ENCODE measurements at regions not wholly inside any gene's neighbourhood (a gene's known extent, or its start where the extent isn't known, plus 50 kb on each side); places are given as distances from the start of the nearest gene placed in this dataset.

DNA sequence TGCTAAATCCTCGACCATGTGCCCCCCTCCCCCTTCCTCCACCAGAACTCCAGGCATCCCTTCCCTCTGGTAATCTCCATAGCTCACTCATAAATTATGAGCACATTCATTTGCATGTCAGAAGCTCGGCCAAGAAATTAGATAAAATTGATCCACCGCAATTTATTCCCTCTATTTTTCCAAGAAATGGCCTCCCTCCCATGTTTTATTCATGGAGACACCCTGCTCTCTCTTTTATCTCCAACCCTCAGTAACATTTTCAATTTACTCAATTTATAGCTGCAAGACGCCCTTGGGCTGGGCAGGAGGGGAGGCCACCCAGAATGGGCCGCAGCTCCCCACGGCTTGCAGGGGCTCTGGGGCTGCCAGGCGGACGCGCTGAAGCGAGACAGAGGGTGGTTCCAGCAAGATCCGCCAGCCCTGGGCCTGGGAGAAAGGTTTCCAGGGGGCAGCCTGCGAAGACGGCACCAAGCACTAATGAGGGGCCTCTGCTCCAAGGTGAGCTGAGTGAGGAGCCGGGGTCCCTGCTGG is 54.7 kb upstream of the ZNF423 start:
- DNase-seq (ENCODE audit: low read depth): no peak

DNA sequence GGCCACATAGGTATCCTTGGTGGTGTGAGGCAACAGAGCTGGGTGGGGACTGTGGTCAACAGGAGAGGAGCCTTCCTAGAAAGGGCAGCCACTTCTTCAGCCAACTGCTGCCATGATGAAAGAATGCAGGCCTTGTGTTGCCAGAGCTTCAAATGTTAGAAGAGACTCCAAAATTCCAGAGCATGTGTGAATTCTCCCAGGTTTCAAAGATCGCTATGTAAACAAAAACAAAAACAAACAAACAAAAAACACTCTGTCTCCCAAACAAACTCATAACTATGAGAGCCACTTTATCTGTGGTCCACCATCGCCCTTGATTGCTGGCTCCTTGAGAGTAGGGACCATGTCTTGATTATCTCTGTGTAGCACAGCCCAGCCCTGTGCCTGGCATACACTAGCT is 55.5 kb upstream of the ZNF423 start:
- DNase-seq (ENCODE audit: low read depth): no peak

DNA sequence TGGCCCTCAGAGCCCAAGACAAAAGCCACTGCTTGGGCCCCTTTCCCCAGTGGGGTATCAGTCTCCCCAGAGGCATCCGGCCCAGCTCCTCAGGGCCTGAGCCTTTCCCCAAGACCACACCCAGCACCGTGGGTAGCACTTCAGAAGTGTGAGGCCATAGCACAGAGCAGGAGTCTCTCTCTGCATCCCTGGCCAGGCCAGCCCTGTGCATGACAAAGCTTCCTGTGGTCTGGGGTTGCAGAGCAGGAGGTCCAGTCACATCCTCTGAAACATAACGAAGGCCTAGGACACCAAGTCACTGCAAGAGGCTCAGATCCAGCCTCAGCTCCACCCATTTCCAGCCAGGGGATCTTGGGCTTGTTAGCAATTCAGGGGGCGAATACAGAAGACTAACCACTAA is 56.8 kb upstream of the ZNF423 start:
- no peak for DNase-seq (ENCODE audit: low read depth)

DNA sequence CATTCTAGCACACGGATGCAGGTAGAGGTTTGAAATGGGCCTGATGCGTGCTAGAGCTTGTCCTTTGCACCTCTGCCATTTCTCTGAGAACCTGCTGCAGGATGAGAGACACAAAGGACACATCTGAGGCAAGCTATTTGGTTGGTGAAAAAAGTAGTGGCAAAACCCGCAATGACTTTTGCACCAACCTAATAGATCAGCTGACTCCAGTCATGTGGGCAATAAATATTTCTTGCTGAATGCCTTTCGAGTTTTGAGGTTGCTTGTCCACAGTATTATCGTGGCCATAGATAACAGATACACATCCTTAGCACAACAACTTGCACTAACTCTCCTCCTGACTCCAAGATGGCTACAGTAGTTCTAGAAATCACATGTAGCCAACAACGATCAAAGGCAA is 57.8 kb upstream of the ZNF423 start:
- DNase-seq (ENCODE audit: low read depth): no peak

DNA sequence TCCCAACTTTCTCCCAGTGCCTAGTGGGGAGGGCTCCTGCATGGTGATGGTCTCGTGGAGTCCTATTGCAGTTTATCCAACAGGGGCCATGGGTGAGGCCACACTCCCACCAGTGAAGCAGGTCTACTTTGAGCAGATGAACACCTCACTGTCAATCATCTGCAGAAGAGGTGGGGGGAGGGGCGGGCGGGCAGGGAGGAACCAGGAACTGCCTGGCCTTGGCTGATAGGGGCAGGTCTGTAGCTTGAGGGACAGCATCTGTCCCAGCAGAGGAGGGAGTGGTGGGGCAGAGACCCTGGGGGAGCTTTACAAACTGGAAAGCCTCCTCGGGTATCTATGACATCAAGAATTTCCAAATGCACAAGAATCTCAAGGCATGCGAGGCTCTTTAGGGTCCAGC is 58.7 kb upstream of the ZNF423 start:
- no peak for DNase-seq (ENCODE audit: low read depth)

DNA sequence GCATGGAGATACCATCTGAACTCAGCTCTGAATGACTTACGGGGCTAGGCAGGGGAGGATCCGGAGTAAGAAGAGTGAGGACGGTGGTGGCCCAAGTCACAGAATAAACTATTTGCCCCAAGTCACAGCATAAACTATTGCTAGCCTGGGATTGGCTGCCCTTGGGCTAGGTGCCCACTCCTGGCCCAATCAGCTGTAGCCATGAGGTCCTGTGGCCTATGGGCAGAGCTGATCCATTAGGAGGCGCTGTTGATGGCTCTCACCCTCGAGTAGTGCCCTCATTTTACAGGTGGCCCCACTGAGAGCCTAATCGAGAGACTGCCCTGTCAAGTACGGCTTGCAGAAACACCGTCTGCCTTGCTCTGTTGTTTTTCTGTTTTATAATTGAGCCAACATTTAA is 62.3 kb upstream of the ZNF423 start:
- DNase-seq (ENCODE audit: low read depth): no peak

DNA sequence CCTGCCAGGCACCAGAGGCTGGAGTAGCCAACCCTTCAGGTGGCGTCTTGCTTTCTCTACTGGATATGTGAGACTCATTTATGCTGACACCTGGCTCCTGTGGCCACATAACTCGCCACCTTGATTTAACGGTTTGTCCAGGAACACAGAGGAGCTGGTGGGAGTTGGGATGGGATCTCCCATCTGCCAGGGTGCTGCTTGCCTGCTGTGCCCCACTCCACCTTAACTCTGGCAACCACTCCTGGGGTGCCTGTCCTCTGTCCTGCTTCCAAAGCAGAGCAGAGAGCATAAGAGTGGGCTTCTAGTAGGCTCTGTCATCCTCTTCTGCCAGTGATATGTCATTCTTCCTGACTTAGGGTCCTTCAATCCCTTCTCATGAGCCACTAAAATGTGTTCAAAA is 63.4 kb upstream of the ZNF423 start:
- no peak for DNase-seq (ENCODE audit: low read depth)

DNA sequence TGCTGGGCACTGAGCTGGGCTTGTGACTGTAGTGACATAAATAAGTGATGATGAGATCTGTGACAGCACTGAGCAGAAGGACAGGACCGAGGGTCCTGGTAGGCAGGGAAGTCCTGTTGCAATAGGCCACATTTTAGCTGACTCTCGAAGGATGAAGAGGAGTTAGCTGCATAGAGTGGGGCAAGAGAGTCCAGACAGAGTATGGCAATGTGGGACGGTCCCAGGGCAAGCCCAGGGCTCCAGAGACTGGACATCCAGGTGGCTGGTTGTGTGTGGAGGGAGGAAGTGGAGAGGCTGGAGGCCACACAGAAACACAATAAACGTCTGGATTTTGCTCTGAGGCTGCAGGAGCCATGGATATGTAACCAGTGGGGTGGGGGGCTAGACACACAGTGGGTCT is 64.5 kb upstream of the ZNF423 start:
- DNase-seq (ENCODE audit: low read depth): no peak

DNA sequence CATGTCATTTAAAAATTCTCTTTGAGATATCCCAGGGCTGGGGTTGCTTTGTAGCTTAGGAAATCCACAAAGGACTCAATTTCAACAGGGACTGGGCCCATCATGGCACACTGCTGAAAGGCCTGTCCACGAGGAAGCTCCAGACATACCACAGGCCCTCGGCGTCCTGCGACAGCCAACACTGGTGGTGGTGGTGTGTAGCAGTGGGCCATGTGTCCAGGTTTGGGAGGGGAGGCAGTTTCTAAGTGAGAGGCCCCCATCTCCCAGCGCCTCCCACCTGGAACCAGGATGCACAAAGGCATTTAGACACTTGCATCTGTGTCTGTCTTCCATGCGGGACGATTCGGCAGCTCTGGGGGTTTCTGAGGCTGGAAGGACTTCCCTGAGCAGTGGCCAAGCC is 65.2 kb upstream of the ZNF423 start:
- DNase-seq (ENCODE audit: low read depth): no peak

DNA sequence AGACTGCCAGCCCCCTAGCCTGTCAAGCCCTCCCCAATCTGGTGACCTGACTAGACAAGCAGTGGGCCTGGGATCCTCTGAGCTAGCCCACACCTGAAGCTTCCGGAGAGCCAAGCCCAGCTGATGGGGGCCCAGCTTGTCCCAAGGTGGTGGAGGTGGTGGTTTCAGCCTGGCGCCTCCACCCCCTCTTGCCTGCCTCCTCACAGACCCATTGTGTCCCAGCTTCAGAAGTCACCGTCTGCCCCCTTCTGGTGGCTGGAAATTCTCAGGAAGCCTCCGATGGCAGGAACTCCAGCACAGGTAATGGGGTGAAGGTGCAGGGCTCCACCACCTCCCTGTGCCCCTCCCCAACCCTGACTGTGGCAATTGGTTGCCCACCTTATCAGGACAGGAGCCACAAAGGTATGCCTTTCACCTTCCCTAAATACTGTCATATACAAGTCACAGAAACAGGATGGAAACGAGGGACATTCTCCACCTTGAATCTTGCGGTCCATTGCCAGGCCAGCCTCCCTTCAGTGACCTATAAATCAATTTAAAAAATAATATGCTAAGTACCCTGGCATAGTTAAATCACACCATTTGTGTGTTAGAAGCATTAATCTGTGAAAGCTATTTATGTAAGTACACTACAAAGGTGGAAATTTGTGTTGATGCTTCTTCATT is 66.0 kb upstream of the ZNF423 start:
- peak; percentile 42 for DNase-seq (ENCODE audit: low read depth)

DNA sequence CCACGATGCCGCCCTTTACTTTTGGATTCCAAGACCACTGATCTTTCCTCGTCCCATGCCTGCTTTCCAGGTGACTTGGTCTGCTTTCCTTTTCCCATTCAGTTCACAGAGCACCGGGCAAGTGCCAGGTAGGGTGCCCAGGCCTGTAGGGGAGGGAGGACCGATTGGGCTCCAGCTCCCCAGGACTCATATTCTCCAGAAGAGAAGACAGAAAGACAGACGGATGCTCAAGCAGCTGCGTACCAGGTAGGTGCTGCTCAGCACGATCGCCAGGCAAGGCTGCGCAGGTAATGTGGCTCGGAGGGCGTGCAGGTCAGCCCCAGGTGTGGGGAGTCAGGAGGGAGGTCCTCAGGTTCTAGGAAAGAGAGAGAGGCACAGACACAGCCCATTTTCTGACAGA is 67.5 kb upstream of the ZNF423 start:
- DNase-seq (ENCODE audit: low read depth): no peak

DNA sequence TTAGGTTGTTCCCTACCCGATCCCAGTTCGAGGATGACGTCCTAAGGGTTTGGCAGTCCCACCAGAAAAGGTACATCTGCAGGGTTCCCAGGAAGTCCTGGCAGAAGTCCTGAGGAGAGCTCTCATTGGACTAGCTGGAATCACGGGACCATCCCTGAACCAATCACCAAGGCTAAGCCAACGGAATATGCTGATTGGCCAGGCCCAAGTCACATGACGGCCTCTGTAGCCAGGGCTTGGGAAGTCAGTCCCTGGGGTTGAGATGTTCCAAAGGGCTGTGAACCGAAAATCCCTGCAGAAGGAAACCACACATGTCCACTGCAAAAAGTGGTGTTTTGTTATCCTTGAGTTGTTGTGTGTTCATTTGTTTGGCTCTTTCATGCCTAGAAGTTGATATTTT is 68.2 kb upstream of the ZNF423 start:
- peak; percentile 35 for DNase-seq (ENCODE audit: low read depth)

DNA sequence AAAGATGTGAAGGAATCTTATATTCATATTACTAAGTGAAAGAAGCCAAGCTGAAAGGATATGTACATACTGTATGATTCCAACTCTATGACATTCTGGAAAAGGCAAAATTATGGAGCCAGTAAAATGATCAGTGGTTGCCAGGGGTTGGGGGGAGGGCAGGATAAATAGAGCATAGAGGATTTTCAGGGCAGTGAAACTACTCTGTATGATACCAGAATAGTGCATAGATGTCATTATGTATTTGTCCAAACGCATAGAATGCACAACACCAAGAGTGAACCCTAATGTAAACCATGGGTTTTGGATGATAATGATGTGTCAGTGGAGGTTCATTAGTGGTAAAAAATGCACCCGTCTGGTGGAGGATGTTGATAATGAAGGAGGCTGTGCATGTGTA is 71.0 kb upstream of the ZNF423 start:
- DNase-seq (ENCODE audit: low read depth): no peak

DNA sequence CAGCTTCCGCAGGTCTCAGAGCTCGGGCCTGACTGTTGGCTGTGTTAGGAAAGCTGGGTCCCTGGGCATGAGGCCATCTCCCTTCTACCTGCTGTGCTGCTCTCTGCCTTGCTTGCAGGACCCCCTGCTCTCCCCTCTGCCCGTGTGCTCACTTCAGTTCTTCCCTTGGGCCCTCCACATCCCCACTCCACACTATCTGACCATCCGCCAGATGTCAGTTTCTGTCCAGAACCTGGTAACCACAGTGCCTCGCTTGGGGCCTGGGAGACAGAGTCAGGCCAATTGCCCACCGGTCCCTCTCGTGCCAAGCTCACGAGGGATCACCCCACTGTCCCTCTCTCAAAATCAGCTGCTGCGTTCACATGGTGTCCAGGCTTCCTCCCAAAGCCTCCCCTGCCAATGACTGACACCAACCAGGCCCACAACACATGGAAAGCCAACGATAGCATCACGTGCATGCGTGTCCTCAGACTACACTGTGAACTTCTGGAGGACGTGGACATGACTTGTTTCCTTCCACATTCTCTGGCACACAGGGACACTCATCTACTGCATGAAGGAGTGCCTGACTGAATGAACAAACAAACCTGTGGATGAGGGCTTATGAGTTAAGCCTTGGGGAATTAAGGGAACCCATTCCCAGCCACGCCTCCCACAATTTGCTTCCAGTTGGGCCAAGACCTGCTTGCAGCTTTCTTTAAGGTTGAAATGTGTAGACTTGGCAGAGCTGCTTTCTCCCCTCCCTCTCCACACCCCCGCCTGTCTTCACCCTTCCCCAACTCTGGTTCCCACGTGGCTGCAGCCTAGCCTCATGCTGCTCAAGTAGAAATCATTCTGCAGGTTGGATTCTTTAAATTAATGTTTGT is 72.5 kb upstream of the ZNF423 start:
- DNase-seq (ENCODE audit: low read depth): no peak

DNA sequence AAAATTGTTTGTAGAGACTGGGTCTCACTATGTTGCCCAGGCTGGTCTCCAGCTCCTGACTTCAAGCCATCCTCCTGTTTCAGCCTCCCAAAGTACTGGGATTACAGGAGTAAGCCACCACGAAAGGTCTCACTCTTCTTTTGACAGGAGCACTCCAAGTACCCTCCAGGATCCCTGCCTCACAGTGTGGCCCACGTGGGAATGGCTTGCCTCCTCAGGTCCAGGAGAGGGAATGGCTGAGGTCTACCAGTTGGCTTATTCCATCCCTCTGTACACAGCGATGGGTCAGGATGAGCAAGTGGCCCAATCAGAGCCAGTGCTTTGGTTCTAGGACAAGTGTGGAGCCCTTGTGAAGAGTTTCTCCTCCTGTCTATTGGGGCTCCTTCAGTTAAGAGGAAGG is 73.7 kb upstream of the ZNF423 start:
- DNase-seq (ENCODE audit: low read depth): no peak

DNA sequence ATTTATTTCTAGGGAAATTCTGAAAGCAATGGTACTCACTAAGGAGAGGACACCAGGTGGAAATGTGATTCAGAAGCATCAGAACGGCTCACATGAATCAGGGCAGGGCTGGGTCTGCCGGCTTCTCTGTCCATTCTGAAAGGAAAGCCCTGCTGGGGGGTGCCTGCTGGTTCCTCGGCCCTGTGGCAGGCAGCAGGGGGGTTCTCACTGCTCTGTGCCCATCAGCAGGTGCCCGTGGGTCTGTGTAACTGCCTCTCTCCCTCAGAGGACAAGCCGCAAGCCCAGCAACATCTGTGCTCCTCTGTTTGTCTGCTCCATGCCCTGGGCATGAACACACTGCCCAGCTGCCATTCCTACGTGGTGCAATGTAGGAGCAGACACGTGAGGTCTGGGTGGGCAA is 74.9 kb upstream of the ZNF423 start:
- no peak for DNase-seq (ENCODE audit: low read depth)

DNA sequence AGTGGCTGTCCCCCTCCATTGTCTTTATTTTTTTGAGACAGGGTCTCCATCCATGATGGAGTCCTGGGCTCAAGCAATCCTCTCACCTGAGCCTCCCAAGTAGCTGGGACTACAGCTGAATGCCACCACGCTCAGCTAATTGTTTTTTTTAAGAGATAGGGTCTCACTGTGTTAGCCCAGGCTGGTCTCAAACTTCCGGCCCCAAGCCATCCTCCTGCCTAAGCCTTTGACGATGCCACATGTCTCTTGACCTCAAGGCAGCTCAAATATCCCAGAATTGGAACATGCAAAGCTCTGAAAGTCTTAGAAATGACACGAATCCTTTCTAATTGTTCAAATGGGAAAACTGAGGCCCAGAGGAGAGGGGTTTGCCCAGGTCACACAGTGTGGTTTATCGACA is 75.4 kb upstream of the ZNF423 start:
- no peak for DNase-seq (ENCODE audit: low read depth)

DNA sequence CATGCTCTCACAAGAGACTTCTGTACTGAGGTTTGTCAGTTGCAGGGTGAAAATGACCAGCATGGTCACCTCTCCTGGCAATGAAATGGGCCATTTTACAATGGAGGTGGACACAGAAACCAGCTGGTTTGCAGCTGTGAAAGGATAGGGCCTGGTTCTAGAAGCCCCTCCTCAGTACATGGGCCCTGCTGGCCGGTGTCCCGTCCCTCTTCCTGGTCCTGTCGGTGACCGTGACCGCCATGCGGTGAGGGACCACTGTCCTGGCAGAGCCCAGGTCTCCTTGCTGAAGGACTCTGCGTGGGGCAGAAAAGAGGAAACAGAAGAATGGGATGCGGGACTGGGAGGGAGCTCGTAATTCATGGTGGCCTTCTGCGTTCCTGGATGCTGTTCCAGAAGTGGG is 76.0 kb upstream of the ZNF423 start:
- no peak for DNase-seq (ENCODE audit: low read depth)

DNA sequence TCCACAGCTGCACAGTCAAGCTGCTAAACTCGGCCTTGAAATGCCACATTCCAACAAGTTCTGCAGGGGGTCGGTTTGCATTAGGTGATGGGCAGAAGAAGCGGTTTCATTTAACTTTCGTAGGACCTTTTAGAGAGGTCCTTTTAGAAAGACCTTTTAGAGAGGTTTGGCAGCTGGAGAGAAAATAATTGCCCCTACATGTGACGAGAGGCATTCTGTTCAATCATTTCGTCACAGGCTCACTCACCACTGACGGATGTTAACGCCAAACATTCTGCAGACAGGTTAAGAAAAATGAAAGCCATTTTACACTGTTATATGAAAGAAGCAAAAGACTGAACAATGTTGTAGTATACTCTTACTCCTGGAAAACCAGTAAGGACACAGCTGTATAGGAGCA is 76.5 kb upstream of the ZNF423 start:
- no peak for DNase-seq (ENCODE audit: low read depth)

DNA sequence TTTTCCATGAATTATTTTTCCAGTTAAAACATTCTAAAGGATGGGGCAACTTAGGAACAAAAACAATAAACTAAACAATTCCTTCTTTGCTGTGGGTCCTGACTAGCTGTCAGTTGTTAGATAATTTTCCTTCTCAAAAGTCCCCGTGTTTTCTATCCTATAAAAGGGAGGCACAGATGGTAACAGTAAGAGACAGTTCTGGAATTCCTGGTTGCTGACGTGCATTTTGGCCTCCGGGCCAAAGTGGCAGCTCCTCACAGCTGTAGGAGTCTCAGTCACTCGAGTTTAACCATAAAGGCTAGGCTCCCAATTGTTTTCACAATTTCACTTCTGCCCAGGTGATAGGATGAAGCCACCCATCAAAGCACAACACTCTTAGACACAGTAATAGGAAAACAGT is 77.0 kb upstream of the ZNF423 start:
- DNase-seq (ENCODE audit: low read depth): peak; percentile 50

DNA sequence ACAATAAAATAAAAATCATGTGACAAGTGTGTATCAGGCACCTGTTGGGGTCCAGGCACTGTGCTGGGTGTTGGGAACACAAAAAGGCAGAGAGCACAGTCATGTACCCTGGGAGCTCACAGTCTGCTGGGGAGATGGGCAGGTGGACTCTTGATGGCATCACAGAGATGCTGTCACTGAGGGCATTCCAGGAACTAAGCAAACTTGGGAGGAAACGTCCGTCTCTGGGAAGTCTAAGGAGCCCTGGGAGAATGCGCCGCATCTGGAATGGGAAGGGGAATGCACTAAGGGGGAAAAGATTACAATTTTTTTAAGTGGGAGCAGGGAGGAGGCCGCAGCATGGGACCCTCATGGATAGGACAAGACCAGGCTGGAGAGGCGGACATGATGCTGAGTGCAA is 80.9 kb upstream of the ZNF423 start:
- DNase-seq (ENCODE audit: low read depth): no peak

DNA sequence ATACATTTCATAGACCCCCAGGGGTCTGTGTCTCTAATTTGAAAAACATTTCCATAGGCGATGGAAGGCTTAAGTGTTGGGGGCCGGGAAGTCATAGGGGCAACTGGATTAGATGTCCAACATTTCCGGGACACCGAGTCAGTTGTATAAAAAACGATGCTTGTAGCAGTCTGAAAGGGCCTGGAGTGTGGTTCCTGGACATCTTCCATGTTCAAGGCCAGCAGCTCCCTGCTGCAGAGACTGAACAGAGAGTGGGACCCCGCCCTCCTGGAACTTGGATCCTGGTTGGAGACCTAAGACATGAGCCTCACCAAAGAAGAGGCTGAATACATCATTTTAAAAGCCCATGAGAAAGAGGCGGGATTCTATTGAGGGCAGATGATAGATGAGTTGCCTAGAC is 82.0 kb upstream of the ZNF423 start:
- no peak for DNase-seq (ENCODE audit: low read depth)

DNA sequence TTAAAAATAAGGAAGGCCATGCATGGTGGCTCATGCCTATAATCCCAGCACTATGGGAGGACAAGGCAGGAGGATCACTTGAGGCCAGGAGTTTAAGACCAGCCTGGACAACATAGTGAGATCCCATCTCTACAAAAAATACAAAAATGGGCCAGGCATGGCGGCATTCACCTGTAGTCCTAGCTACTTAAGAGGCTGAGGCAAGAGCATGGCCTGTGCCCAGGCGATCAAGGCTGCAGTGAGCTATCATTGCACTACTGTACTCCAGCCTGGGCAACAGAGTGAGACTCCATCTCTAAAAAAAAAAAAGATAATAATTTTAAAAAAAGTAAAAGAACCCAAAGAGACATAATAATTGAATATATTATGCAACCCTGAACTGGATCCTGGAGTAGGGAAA is 83.6 kb upstream of the ZNF423 start:
- no peak for DNase-seq (ENCODE audit: low read depth)
